Dendritic cell treated with granulocyte-macrophage colony-stimulating factor and Interleukin-4, amounts not matched to agents 40 ng/mL and 50 ng/mL, for 4 days (primary cell): ENCODE measurements at regions not wholly inside any gene's neighbourhood (a gene's known extent, or its start where the extent isn't known, plus 50 kb on each side); places are given as distances from the start of the nearest gene placed in this dataset.
"Not testable (repeated sequence)": the region's sequence is repeated elsewhere in the genome, so short reads cannot be mapped to it uniquely, and the experiment has no call there.

Experiments
- H3K27ac Mint-ChIP-seq: one replicate; pipeline ENCODE4 v1.8.0; 2022; ENCODE audit warnings: mild to moderate bottlenecking, mixed read lengths
- H3K27me3 Mint-ChIP-seq: one replicate; pipeline ENCODE4 v1.8.0; 2022; ENCODE audit warnings: mild to moderate bottlenecking, mixed read lengths
- H3K36me3 Mint-ChIP-seq: one replicate; pipeline ENCODE4 v1.8.0; 2022; ENCODE audit warnings: low read depth, mixed read lengths
- H3K4me1 Mint-ChIP-seq: one replicate; pipeline ENCODE4 v1.8.0; 2022; ENCODE audit warnings: low read depth, mixed read lengths
- H3K4me3 Mint-ChIP-seq: one replicate; pipeline ENCODE4 v1.8.0; 2022; ENCODE audit warnings: mild to moderate bottlenecking, moderate library complexity, mixed read lengths
- H3K9me3 Mint-ChIP-seq: one replicate; pipeline ENCODE4 v1.8.0; 2022; ENCODE audit warnings: mixed read lengths
- intact Hi-C: fragments of 100-400 bp; cut with micrococcal nuclease; formaldehyde crosslinking; loops from one replicate; pipeline ENCODE4 v1.15.0; 2022

- intact Hi-C loops = no loop called here
- Mint-ChIP-seq H3K4me3 (no peak overlapping the region), H3K4me1 (no peaks in the 10 kb centered on the region), H3K27ac (no peak overlapping the region), H3K36me3 (no peaks in the 10 kb centered on the region), H3K9me3 (peaks cover 9% of the 10 kb centered on the region), H3K27me3 (peaks cover 1% of the 10 kb centered on the region)
Measured at GRCh38 chr22:48297296-48297695, 1530.4 kb downstream of the BRD1 start.

DNA sequence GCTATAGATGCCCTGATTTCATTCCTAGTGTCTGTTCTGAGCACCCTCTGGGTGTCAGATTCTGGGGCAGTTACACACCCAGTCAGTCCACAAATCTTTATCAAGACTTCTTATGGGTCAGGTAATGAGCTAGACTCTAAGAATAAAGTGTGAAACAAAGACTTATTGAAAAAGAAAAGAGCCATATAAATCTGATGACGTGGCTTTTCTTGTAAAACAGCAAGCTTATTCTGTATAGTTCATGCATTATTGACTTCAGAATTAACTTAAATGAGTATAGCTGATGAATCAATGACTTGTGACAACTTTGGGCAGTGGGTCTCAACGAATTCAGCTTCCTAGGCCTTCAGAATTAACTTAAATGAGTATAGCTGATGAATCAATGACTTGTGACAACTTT lies 1527.5 kb downstream of the TBC1D22A start:
- H3K4me1 Mint-ChIP-seq, intact Hi-C loops: not testable (repeated sequence)
- peaks cover 20% of the 10 kb centered on the region for H3K9me3 Mint-ChIP-seq

DNA sequence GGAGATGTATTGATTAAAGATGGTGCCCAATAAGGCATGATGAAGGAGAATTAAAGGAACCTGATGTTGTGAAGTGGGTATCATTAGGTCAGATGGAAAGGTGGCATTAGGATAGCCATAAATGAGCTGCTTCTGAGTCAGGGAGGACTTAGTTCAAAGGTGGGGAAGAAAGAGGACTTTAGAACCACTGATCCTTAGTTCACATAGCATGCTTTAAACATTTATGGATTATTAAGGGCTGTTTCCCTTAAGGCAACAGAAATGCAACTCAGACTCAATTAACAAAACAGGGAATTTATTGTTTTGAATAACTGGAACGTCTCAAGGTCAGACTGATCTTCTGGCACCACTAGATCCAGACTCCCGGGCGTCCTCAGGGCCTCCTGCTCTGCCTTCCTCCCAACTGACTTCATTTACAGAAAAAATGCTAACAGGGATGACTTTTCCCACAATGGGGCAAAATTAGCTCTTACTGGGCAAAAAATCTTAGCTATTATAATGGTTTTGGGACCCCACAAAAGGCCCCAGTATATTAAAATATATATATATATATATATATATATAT lies 1526.0 kb downstream of the TBC1D22A start:
- Mint-ChIP-seq H3K4me3 (no peak overlapping the region), H3K27ac (no peak overlapping the region), H3K4me1 (no peaks in the 10 kb centered on the region), H3K27me3 (peaks cover 1% of the 10 kb centered on the region), H3K36me3 (no peaks in the 10 kb centered on the region), H3K9me3 (peaks cover 14% of the 10 kb centered on the region)
- intact Hi-C loops = no loop called here

More for the DNA sequence above, 1527.5 kb downstream of the TBC1D22A start:
- H3K27me3 Mint-ChIP-seq, H3K36me3 Mint-ChIP-seq, H3K27ac Mint-ChIP-seq, H3K4me3 Mint-ChIP-seq: not testable (repeated sequence)

DNA sequence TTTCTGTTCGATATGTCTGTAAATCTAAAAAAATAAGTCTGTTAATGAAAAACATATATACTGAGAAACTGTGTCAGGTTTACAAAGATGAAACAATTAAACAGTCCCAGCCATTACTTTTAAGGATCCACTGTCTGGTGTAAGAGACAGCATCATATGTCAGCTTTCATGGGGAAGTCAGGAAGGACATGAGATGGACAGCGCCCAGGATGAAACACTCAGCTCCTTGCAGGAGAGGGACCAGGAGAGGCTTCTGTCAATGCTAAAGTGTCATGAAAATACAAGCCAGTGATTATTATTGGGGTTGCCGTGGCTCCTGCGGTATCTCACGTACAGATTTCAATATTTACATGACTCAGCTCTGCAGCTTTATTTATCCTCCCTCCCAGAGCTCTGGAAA lies 1524.6 kb downstream of the TBC1D22A start:
- no peaks in the 10 kb centered on the region for H3K27me3 Mint-ChIP-seq
- H3K9me3 Mint-ChIP-seq = peaks cover 8% of the 10 kb centered on the region
- H3K4me3 Mint-ChIP-seq = no peak overlapping the region
- intact Hi-C loops = no loop called here
- no peaks in the 10 kb centered on the region for H3K4me1 Mint-ChIP-seq
- H3K36me3 Mint-ChIP-seq = no peaks in the 10 kb centered on the region
- no peak overlapping the region for H3K27ac Mint-ChIP-seq

DNA sequence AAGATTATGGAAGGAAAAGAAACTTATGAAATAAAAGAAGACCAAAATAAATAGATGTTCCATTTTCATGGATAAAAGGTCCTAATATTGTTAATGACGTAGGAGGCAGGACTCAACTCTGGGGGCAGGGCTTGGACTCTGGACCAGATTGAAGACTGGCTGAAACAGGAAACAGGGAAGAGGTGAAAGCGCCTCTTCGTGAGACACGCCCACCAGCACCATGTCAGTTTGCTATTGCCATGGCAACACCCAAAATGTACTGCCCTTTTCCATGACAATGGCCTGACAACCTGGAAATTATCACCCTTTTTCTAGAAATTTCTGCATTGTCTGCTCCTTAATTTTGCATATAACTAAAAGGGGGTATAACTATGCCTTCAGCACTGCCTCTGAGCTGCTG lies 1522.2 kb downstream of the TBC1D22A start:
- H3K27ac Mint-ChIP-seq = no peak overlapping the region

GRCh38 chr22:48282804-48283203 lies 1520.4 kb downstream of the TBC1D22A start:
- Mint-ChIP-seq H3K36me3 (no peaks in the 10 kb centered on the region), H3K4me3 (no peak overlapping the region), H3K27ac (no peak overlapping the region), H3K9me3 (peaks cover 12% of the 10 kb centered on the region), H3K27me3 (peaks cover 6% of the 10 kb centered on the region), H3K4me1 (no peaks in the 10 kb centered on the region)
- intact Hi-C loops = no loop called here

More for the DNA sequence above, 1522.2 kb downstream of the TBC1D22A start:
- Mint-ChIP-seq H3K4me3 (no peak overlapping the region), H3K36me3 (no peaks in the 10 kb centered on the region), H3K4me1 (no peaks in the 10 kb centered on the region), H3K9me3 (peaks cover 12% of the 10 kb centered on the region), H3K27me3 (no peaks in the 10 kb centered on the region)
- intact Hi-C loops = no loop called here

GRCh38 chr22:48279461-48279756 lies 1517.0 kb downstream of the TBC1D22A start:
- Mint-ChIP-seq H3K4me3 (no peak overlapping the region), H3K27ac (no peak overlapping the region), H3K9me3 (peaks cover 12% of the 10 kb centered on the region), H3K4me1 (no peaks in the 10 kb centered on the region), H3K27me3 (peaks cover 6% of the 10 kb centered on the region), H3K36me3 (no peaks in the 10 kb centered on the region)
- intact Hi-C loops = no loop called here

DNA sequence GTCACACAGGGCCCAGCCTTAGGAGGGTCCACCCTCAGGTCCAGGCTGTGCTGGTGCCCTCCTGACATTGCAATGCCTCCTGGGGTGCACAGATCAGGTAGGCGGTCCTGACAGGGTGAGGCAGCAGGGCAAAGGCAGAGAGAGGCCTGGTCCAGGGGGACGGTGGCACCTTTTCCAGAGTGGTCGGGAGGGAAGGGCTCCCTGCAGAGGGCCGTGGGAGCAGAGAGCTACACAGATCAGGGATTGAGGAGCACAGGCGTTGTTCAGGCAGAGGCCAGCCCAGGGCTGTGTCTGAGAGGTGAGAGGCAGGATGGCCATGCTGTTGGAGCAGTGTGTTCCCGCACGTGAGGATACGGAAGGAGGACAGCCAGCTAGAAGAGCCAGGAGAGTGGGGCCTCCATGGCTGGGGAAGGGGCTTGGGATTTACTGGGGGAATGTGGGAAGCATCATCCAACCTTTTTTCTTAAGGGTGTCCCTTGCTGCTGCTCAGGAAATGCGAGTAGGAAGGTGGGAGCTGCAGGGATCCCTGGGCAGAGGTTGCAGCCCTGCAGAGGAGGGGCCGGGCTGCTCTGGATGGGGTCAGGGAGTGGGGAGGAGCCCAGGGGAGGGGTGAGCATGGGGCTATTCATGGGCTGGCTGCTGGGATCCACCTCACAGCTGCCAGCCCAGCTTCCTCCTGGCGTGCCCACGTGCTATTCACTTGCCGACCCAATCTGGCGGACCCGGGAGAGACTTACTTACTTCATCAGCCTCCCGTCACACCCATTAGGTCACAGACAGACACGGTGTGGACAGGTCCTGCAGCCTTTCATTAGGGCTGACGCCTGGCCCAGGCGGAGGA lies 1516.4 kb downstream of the TBC1D22A start:
- H3K27me3 Mint-ChIP-seq = peaks cover 6% of the 10 kb centered on the region
- H3K36me3 Mint-ChIP-seq = no peaks in the 10 kb centered on the region
- intact Hi-C loops = no loop called here
- H3K27ac Mint-ChIP-seq = no peak overlapping the region
- H3K9me3 Mint-ChIP-seq = peaks cover 12% of the 10 kb centered on the region
- H3K4me1 Mint-ChIP-seq = no peaks in the 10 kb centered on the region
- H3K4me3 Mint-ChIP-seq = no peak overlapping the region

GRCh38 chr22:48277868-48278581 lies 1515.6 kb downstream of the TBC1D22A start:
- Mint-ChIP-seq H3K4me3 (no peak overlapping the region), H3K27me3 (peaks cover 6% of the 10 kb centered on the region), H3K27ac (no peak overlapping the region), H3K4me1 (no peaks in the 10 kb centered on the region), H3K36me3 (no peaks in the 10 kb centered on the region), H3K9me3 (peaks cover 12% of the 10 kb centered on the region)
- intact Hi-C loops = no loop called here

DNA sequence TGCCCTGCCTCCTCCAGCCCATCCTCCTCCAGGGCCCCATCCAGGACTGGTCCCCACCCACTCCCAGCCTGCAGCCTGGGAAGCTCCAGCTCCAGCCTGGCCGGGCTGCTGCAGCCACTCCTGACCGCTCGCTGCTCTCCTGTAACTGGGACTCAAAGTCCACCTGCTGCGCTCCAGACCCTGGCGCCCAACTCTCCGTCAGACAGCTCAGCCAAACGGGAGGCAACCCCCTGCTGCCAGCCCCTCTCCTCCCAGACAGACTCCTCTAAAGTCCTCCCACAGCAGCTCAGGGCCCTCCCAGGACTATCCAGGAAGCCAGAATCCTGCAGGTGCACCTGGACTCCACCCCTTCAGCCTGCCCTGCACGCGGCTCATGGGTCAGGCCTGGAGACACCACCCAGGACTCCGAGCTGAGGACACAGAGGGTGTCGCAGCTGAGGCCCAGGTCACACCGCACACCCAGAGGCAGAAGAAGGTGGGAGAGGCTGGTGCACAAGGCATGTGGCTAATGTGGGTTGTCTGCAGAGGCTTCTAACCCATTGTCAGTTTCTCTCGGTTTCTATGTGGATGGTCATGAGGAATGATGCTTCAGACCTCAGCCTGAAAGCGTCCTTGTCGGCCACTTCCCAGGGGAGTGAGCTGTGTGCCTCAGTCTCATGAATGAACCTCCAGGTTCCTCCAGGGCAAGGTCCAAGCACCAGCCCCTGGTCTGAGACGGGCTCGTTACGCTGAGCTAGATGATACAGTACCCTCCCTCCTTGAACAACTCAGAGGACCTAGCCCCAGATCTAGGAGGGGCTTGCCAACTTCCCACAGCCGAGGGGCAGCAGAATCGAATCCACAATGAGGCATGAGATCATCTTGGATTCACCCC lies 1514.8 kb downstream of the TBC1D22A start:
- H3K4me3 Mint-ChIP-seq = no peak overlapping the region
- H3K4me1 Mint-ChIP-seq = no peaks in the 10 kb centered on the region
- H3K9me3 Mint-ChIP-seq = peaks cover 12% of the 10 kb centered on the region
- no peaks in the 10 kb centered on the region for H3K36me3 Mint-ChIP-seq
- no peak overlapping the region for H3K27ac Mint-ChIP-seq
- intact Hi-C loops = no loop called here
- peaks cover 6% of the 10 kb centered on the region for H3K27me3 Mint-ChIP-seq

DNA sequence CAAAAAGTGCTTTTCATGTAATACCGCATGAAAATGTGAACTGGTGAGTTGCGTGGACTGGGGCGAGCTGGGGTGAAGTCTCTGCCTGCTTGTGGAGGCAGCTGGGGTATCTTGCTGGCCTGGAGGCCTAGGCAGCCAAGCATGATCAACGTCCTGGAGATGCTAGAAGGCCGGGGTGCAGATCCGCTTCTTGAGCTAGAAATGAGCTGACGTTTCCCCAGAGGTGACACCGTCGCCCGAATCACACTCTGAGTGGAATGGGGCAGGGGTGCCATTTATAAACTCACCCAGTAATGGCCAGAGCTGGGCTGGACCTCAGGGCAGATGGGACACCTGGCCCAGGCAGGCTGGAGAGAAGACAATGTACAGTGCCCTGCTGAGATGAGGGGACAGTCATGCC lies 1513.0 kb downstream of the TBC1D22A start:
- peaks cover 6% of the 10 kb centered on the region for H3K27me3 Mint-ChIP-seq
- no peaks in the 10 kb centered on the region for H3K9me3 Mint-ChIP-seq
- intact Hi-C loops = no loop called here
- H3K4me1 Mint-ChIP-seq = no peaks in the 10 kb centered on the region
- no peaks in the 10 kb centered on the region for H3K36me3 Mint-ChIP-seq
- H3K27ac Mint-ChIP-seq = no peak overlapping the region
- H3K4me3 Mint-ChIP-seq = no peak overlapping the region

GRCh38 chr22:48270731-48271130 lies 1508.3 kb downstream of the TBC1D22A start:
- H3K4me3 Mint-ChIP-seq = no peak overlapping the region
- no peaks in the 10 kb centered on the region for H3K4me1 Mint-ChIP-seq
- no peak overlapping the region for H3K27ac Mint-ChIP-seq
- intact Hi-C loops = no loop called here
- H3K9me3 Mint-ChIP-seq = no peaks in the 10 kb centered on the region
- H3K36me3 Mint-ChIP-seq = no peaks in the 10 kb centered on the region
- H3K27me3 Mint-ChIP-seq = no peaks in the 10 kb centered on the region

DNA sequence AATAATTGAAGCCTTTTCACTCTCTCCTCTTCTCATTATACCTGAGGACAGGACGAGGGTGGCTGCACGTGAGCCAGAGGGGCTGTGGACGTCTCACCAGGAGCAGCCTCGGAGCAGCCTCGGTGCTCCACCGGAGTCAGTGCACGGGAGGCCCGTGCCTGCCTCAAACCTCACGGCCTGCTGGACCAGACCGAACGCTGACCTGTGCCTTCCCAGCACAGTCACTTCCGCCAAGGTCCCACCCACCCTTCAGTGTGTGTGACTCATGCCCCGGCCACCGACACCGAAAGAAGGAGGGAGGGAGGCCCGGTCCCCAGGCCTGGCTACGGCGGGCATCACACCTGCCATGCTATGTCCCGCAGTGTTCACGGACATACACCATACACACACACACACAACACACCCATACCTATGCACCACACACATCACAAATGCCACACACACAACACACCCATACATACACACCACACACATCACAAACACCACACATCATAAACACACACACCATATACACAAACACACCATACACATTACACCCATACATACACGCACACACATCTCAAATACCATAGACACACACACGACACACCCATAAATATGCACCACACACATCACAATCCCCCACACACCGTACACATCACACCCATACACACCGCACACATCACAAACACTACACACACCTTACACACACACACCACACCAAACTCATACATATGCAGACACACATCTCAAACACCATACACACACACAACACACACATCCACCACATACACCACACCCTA lies 1506.5 kb downstream of the TBC1D22A start:
- Mint-ChIP-seq H3K9me3 (no peaks in the 10 kb centered on the region), H3K27me3 (no peaks in the 10 kb centered on the region), H3K4me1 (no peaks in the 10 kb centered on the region), H3K27ac (no peak overlapping the region), H3K36me3 (no peaks in the 10 kb centered on the region), H3K4me3 (no peak overlapping the region)
- intact Hi-C loops = no loop called here
